ENCODE measurements at regions not wholly inside any gene's neighbourhood (a gene's known extent, or its start where the extent isn't known, plus 50 kb on each side); places are given as distances from the start of the nearest gene placed in this dataset.

DNA sequence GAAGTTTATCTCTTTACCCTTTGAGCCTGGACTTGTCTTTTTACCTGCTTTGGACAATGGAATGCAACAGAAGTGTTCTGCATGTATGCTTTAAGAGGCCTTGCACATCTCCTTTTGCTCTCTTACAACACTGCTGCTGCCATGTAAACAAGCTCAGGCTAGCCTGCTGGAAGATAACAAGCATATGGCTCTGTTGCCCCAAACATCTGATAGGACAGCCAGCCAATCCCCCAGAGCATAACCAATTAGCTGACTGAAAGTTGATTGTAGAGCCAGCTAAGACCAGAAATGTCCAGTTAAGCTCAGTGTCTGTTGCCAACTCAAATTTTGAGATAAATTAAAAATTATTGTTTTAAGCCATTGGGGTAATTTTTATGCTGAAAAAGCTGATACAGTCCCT is 510.6 kb upstream of the CNKSR2 start:
- no peak for DNase-seq (ENCODE audit: low read depth, low spot score)

DNA sequence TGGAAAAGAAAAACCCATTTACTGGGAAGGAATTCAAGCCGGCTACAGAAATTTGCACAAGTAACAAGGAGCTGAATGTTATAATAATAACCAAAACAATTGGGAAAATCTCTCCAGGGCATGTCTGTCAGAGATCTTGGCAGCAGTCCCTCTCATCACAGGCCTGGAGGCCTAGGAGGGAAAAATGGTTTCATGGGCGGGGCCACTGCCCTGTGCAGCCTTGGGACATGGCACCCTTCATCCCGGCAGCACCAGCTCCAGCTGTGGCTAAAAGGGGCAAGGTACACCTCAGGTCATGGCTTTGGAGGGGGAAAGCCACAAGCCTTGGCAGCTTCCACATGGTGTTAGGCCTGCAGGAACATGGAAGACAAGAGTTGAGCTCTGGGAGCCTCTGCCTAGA is 513.1 kb upstream of the CNKSR2 start:
- no peak for DNase-seq (ENCODE audit: low read depth, low spot score)

DNA sequence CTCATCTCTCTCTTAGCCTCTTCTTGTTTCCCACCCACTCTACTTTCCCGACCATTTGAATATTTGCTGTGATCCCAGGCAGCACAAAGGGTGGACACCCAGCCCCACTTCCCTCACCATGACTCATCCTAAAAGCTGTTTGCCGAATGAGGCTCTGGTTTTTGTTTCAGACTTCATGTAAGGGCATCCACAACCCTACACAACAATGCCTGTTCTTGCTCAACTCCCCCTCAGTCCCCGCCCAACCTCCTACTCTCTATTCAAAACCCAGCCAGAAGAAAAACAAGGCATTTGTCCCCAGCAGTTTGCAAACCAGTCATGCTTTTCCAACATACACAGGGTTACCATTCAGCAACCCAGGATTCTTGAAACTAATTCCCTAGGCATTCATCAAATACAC is 516.5 kb upstream of the CNKSR2 start:
- no peak for DNase-seq (ENCODE audit: low read depth, low spot score)

DNA sequence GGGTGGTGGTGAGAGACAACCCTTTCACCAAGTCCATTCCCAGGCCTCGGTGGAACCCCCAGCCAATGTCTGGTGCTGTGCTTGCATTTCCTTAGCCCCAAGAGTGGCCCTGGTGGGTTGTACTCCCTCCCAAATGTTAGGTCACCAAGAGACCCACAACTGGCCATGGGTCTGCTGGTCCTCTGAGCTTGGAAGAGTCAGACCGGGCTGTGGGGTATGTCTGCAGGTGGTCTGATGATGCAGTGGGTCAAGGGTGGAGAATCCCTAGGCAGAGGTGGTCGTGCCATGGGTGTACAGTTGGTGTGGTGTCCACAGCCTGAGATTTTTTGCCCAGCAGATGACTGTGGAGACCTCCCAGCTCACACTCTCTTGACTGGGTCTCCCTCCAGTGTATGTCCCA is 535.7 kb upstream of the CNKSR2 start:
- no peak for DNase-seq (ENCODE audit: low read depth, low spot score)

DNA sequence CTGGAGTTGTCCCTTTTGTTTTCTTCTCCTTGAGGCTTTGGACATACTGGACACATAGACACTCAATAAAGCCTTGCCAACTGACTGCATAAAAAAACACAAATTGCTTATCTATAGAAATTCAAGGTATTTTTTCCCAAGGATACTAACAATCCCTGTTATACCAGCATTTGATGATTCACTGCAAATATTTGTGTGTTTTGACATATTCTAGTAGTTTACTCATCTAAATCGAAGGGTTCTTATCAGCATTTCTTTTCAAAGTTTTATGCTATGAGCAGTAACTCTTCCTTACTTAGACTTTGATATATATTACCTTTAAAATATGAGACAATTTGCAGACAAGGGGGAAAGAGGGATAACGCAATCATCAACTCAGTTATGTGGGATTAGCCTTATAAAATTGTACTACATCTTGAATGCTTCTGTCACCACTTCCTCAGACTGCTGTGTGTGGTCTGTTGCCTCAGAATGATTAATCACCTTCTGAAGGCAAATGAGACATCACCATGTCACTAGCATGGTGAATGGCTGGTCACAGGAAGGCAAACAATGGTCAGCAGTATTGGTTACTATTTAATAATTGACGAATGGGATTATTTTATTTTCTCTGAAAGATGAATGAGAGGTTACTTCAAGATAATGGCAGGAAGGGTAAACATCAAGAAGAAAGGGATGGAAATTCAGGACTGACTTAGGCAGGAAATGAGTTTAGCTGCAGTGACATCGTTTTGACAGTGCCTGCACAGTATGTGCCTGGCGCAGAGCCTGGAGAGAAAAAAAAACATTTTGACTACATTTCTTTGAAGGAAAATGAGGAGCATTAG is 544.3 kb upstream of the CNKSR2 start:
- no peak for DNase-seq (ENCODE audit: low read depth, low spot score)

DNA sequence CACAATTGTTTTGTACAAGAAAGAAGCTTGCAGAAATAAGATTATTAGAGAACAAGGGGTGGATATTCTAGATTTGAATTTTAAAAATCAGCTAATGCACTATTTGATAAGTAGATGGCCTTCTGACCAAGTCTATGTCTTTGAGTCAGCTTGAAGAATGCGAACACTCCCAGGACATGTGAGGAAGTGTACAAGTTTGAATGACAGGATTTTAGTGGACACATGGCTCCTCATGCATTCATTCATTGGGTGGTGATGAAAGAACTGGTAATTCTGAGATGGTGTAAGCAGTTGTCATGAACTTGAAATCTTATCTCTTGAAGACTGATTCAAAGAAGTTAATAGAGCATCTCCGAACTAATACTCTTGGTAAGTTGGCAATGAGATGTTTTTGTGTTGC is 548.2 kb upstream of the CNKSR2 start:
- DNase-seq (ENCODE audit: low read depth, low spot score): no peak

DNA sequence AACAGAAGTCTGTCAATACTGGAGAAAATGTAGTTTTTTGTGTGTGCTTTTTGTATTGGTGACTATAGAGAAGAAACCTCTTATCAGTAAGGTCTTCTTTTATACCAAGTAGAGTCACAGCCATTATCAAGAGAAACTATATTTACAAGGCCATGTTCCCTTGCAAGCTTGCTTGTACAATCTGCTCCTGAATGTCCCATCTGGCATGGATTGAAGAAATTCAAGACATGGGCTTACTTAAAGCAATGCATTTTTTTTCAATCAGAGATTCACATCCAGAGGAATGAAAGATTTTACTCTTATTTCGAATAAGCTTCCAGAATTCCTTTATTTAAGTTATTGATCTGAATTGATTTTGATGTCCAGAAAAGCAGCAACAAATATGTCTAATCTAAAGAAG is 537.3 kb upstream of the RPS6KA3 start:
- no peak for DNase-seq (ENCODE audit: low read depth, low spot score)

DNA sequence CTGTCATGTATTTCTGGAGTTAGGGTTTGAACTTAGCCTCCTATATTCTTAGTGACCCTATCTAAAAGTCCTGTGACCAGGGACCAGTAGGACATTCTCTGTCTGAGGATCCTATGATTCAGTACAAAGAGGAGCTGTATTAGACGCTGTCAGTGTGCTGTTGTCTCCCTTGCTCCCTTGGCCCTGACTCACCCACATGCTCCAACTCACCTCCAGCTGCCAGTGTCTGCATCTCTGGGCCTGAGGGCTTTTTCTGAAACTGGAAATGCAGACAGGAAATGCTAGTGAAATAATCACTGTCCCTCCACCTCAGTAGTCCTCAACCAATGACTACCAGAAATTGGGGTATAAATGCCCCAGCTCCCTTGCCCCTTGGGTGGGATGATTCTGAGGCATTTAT is 535.3 kb upstream of the RPS6KA3 start:
- no peak for DNase-seq (ENCODE audit: low read depth, low spot score)

DNA sequence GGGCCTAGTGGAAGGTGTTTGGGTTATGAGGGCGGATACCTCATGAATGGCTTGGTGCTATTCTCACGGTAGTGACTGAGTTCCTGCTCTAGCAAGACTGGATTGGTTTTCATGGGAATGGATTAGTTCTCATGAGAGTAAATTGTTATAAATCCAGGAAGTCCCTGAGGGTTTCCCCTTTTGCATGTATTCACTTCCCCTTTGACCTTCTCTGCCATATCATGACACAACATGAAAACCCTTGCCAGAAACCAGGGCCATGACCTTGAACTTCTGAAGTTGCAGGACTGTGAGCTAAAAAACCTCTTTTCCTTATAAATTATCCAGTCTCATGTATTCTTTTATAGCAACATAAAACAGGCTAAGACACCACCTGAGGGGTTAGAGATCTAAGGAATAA is 529.7 kb upstream of the RPS6KA3 start:
- no peak for DNase-seq (ENCODE audit: low read depth, low spot score)

DNA sequence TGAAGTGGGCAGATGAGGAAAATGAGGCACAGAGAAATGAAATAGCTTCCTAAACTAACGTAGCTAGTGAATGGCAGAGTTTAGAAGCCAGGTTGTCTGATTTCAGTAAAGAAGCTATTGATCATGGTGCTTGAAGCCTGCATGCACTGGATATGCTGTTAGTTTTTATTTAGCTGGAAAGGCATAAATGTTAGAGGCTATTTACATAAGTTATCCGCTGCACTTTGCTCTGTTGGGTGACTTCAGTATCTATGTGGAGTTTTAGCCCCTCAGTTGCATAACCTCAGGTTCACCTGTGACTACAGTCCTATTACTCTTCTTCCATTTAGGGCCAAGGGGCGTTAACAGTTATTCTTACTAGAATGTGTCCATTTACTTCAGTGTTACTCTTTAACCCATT is 522.4 kb upstream of the RPS6KA3 start:
- no peak for DNase-seq (ENCODE audit: low read depth, low spot score)

DNA sequence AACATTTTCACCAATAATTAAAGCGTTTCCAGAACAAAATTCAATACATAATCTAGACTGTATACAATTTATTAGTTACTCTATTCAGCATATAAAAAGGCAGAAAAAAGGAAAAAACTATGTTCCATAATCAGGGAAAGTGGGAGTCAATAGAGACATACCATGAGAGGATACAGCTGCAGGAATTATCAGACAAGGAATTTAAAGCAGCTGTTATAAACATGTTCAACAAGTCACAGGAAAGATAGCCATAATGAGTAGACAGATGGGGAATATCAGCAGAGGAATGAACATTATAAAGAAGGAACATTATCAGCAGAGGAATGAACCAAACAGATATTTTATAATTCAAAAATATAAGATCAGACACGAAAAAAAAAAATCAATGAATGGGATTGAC is 500.6 kb upstream of the RPS6KA3 start:
- no peak for DNase-seq (ENCODE audit: low read depth, low spot score)

DNA sequence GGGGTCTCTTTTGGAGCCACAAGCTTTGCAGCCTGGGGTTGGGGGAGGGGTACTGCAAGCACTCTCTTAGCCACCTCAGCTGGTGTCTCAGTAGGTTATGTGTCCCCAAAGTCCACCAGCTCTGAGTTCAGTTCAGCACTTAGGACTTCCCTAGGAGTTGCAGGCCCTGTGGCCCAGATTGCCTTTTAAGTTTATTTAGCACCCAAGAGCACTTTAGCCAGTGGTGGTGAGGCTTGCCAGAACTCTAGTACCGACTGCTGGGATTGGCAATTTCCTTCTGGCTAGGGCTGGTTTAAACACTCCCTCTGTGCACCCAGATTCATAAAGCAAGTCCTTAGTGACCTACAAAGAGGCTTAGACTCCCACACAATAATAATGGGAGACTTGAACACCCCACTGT is 489.9 kb upstream of the RPS6KA3 start:
- no peak for DNase-seq (ENCODE audit: low read depth, low spot score)

DNA sequence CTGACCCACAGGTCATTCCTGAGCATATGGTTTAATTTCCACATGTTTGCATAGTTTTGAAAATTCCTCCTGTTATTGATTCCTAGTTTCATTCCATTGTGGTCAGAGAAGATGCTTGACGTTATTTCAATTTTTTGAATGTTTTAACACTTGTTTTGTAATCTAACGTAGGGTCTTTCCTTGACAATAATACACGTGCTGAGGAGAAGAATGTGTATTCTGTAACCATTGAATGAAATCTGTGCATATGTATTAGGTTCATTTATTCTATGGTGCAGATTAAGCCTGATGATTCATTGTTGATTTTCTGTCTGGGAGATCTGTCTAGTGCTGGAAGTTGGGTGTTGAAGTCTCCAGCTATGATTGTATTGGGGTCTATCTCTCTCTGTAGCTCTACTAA is 486.4 kb upstream of the RPS6KA3 start:
- no peak for DNase-seq (ENCODE audit: low read depth, low spot score)

DNA sequence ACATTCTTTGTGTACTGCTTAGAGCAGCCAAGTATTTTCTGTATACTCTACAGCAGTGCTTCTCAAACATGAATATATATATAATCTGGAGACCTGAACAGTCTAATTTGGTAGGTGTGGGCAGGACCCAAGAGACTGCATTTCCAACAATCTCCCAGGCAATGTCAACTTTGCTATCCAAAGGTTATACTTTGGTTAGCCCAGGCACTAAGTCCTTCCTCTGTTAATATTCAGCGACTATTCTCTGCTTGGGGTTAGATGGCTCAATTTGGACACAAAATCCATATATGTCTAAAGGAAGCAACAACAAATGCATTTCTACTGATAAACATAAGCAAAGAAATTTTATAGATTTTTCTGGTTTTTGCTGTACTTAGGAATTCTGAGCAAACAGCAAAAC is 480.0 kb upstream of the RPS6KA3 start:
- no peak for DNase-seq (ENCODE audit: low read depth, low spot score)

DNA sequence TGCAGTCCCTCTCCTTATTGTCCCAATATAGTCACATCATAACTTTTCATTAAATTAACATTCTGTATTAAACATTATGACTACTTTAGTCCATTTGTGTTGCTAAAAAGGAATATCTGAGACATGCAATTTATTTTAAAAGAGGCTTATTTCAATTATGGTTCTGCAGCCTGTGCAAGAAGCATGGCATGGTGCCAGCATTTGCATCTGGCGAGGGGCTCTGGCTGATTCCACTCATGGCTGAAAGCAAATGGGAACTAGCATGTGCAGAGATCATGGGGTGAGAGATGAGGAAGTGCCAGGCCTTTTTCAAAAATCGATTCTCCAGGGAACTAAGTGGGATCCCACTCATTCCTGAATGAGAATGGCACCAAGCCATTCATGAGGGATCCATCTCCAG is 476.3 kb upstream of the RPS6KA3 start:
- no peak for DNase-seq (ENCODE audit: low read depth, low spot score)

DNA sequence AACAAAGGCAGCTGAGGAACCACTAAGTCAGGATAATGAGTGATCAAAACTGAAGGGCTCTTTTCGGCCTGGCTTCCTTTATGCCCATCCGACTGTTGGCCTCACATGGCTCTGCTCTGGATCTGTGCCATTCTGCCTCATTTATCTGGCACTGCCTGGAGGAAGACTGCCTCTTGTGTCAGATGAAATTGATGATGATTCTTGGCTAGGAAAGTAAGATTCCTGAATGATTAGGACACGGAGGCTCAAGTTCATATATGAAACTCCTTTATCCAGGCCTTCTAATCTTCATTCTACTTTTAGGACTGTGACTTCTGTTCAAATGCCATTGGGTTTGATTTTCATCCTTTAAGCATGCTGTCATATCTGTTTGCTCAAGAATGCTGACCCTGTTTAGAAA is 475.4 kb upstream of the RPS6KA3 start:
- no peak for DNase-seq (ENCODE audit: low read depth, low spot score)

DNA sequence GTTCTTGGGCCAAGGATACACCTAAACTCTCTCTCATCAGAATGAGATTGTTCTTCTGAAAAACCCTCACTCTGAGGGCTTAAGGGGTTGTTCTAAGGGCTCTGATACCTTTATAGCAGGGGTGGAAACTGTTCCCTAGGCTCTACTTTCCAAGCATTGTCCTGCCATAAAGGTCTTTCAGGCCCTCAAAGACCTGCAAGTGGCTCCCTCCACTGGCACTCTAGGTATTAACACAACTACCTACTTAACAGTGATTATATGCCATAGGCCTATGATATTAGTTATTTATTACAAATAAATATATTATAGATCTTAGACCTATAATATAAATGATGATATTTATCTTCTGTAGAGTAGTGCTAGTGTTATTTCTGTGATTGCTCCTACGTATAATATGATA is 473.7 kb upstream of the RPS6KA3 start:
- no peak for DNase-seq (ENCODE audit: low read depth, low spot score)

DNA sequence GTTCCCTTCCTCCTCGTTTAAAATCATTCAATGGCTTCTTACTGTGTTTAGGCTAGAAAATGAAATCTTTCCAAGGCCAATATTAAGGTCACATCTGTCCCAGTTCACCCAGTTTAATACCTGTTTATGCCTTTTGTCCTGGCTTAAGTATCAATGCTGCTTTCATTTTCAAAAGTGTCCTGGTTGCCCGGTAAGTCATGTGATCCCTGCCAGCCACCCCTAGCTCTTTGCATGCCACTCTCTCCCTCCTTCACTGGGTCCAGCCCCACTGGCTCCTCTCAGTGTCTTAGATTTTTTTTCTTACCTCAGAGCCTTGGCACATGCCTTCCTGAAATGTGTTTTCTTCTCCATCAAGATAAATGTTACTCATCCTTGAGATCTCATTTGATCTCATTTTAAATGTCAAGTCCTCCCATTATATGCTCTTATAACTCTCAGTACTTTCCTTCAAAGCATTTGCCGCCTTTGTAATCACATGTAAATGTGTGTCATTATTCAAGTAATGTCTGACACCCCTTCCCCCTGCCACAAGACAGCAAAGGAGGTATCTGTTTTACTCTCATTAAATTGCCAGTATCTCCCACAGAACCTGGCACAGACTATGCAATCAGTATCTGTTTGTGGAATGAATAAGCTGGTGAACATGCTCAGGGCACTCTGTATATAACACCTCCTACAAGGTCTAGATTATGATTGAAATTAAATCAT is 472.5 kb upstream of the RPS6KA3 start:
- no peak for DNase-seq (ENCODE audit: low read depth, low spot score)

DNA sequence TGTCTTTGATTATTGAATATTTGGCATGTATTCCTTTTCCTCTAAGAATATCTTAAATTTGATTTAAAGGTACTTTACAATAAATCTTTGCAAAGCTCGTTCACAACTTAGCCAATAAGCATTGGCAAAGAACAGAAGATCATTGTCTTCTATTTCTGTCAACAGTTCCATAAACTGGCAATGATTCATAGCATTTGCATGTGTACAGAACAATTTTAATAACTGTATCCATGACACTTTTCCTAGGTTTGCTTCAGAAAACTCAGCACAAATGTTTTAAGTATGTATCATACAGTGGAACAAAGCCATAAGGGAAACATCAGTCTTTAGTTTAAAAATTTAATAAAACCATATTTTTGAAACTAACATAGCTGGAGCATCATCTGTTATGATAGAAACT is 462.7 kb upstream of the RPS6KA3 start:
- no peak for DNase-seq (ENCODE audit: low read depth, low spot score)

DNA sequence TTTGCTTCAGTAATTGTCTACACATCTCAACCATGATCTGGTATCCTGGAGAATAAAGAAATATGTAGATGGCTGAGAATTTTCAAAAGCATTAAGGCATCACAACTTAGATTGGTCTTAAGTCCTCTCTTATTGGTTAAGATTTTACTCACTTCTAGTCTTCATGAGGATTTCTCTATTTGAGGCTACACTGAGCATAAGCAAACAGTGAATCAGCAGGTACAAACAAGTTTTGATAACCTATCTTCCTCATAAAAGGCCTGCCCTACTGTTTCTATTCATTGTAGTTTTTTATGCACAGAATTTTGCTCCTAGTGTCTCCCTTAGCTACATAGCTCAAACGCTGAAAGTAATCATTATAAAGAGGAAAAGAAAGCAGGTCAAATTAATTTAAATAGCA is 460.7 kb upstream of the RPS6KA3 start:
- DNase-seq (ENCODE audit: low read depth, low spot score): no peak

DNA sequence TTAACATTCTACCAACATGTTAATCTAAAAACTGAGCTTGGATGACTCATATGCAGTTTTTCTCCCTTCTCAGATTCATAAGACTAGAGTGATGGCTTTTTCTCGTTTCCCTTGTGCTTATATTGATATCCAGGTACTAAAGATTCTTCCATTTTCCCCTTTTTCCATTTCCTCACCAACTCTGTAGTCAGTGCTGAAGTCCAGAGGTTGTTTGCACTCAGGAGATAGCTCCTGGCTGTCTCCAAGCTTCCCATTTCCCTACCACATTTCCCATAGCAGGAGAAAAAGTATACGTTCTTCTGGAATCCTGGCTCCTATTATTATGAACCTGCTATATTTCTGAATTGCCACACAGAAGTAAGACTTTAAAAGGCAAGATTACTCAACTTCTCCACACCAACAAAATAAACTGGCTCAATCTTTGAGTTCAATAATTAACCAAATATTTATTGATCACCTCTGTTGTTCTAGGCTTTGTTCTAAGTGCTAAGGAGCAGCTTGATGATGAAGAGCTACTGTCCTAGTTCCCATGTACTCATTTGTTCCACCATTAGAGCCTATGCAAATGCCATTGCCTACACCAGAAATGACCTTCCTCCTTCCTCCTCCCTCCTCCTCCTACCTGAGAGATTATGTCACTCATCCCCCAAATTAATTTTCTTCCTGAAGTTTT is 454.4 kb upstream of the RPS6KA3 start:
- no peak for DNase-seq (ENCODE audit: low read depth, low spot score)

DNA sequence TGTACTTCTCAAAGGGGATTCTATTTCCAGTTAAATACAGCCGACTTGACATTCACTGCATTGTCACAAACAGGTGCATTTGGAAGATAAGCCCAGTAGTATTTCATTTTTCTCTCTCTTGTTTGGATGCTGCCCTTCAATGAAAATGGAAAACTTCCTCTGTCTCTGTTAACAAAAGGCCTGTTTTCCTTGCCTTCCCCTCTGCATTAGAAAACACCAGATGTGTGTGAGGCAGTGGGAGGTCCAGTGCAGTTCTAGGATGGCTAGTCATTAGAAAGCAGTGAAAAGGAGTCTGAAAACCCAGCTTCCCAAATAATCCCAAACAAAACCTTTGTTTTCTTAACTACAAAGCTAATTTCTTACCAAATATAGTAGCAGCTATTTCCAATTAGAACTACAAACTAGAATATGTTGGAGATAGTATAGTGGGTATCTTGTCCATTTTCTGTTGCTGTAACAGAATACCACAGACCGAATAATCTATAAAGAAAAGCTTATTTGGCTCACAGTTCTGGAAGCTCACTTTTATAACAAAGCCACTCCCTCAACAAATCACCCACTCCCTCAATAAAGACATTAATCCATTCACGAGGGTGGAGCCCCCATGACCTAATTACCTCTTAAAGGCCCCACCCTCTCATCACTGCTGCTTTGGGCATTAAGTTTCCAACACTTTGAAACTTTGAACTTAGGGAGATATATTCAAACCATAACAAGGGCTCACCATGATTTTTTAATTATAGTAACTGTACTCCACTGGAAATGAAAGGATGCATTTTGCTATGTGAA is 452.1 kb upstream of the RPS6KA3 start:
- no peak for DNase-seq (ENCODE audit: low read depth, low spot score)

Data from smooth muscle cell of the brain vasculature (primary cell).